Endodermal cell (in vitro differentiated cells): ENCODE measurements at regions not wholly inside any gene's neighbourhood (a gene's known extent, or its start where the extent isn't known, plus 50 kb on each side); places are given as distances from the start of the nearest gene placed in this dataset.

ENCODE experiments used
- DNase-seq: peaks from one replicate; pipeline ENCODE4 v3.0.0-alpha.2; 2017
- H3K27ac ChIP-seq: 2 replicates; pipeline ENCODE4 v1.5.1; 2013; ENCODE audit warnings: mild to moderate bottlenecking, low read depth, low read length, moderate library complexity
- H3K27me3 ChIP-seq: 2 replicates; pipeline ENCODE4 v1.6.1; 2013; ENCODE audit warnings: mild to moderate bottlenecking, low read length, moderate library complexity; ENCODE audit not compliant: insufficient read depth, control insufficient read depth, poor library complexity, severe bottlenecking
- H3K36me3 ChIP-seq: 2 replicates; pipeline ENCODE4 v1.7.0; 2013; ENCODE audit warnings: mild to moderate bottlenecking, low read length, moderate library complexity; ENCODE audit not compliant: control insufficient read depth, insufficient read depth
- H3K4me1 ChIP-seq: one replicate; pipeline ENCODE4 v1.7.0; 2013; ENCODE audit warnings: low read length; ENCODE audit not compliant: control insufficient read depth, insufficient read depth
- H3K4me3 ChIP-seq: 2 replicates; pipeline ENCODE4 v1.5.1; 2013; ENCODE audit warnings: mild to moderate bottlenecking, low read length, moderate library complexity
- H3K9ac ChIP-seq: 2 replicates; pipeline ENCODE4 v1.6.1; 2013; ENCODE audit warnings: mild to moderate bottlenecking, low read length, moderate library complexity; ENCODE audit not compliant: poor library complexity, severe bottlenecking; ENCODE audit errors: extremely low read depth
- H3K9me3 ChIP-seq: 2 replicates; pipeline ENCODE4 v1.6.1; 2013; ENCODE audit warnings: mild to moderate bottlenecking, low read length, moderate library complexity; ENCODE audit not compliant: control insufficient read depth
- H3K27ac Mint-ChIP-seq: 2 replicates; pipeline ENCODE4 v1.8.0; 2020; ENCODE audit warnings: mixed read lengths
- H3K27me3 Mint-ChIP-seq: 2 replicates; pipeline ENCODE4 v1.8.0; 2021; ENCODE audit warnings: mild to moderate bottlenecking, mixed read lengths; ENCODE audit not compliant: insufficient read depth
- H3K36me3 Mint-ChIP-seq: 2 replicates; pipeline ENCODE4 v1.8.0; 2020; ENCODE audit warnings: low read depth, mixed read lengths
- H3K4me1 Mint-ChIP-seq: 2 replicates; pipeline ENCODE4 v1.8.0; 2020; ENCODE audit warnings: mixed read lengths
- H3K4me3 Mint-ChIP-seq: 2 replicates; pipeline ENCODE4 v1.8.0; 2020; ENCODE audit warnings: mild to moderate bottlenecking, moderate library complexity, mixed read lengths
- H3K9me3 Mint-ChIP-seq: 2 replicates; pipeline ENCODE4 v1.8.0; 2020; ENCODE audit warnings: mild to moderate bottlenecking, mixed read lengths
- WGBS, 2 experiments: methylation state at CpG; one replicate each; pipeline versions ENCODE4 v1.1.5 to v1.1.7; 2013; ENCODE audit warnings: missing lambda C conversion rate in 2 of 2, mixed read lengths in 1 of 2; ENCODE audit not compliant: insufficient coverage in 1 of 2, insufficient read length in 1 of 2; 5-methylcytosine and 5-hydroxymethylcytosine counted together
- TF ChIP-seq, protein P1 (sequence below): fragments of 200-600 bp; sonication (generic); conservative IDR thresholded peaks from 2 replicates; pipeline ENCODE4 v1.5.0; 2021; ENCODE audit warnings: antibody characterized with exemption, mild to moderate bottlenecking

DNA sequence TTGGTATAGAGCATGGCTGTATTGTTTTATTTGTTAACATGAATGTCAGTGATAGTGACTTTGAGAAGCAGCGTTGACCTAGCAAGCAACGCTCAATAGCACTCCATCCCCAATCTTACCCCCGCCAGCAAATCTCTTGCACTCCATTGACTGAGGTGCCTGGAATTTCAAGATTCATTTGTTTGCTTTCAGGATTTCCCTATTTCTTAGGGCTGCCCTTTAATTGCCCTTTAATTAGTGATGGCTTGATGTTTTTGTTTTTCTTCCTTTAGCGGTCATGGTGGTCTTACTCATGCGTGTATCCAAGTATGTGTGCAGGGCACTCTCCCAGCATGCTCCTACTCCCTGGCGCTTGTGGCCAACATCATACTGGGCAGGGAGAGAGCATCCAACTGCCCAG lies 216.8 kb upstream of the TBL1XR1 start:
- peaks cover 8% of the 10 kb centered on the region for H3K9me3 ChIP-seq
- H3K36me3 Mint-ChIP-seq, result peaks cover 6% of the 10 kb centered on the region
- no peak for DNase-seq
- H3K4me3 ChIP-seq, result no peak overlapping the region
- no peaks in the 10 kb centered on the region for H3K27me3 Mint-ChIP-seq
- no peak overlapping the region for H3K27ac ChIP-seq
- peaks cover 21% of the 10 kb centered on the region for H3K9me3 Mint-ChIP-seq
- peaks cover 4% of the 10 kb centered on the region for H3K4me1 Mint-ChIP-seq
- no peak overlapping the region for H3K9ac ChIP-seq
- 94 to 100% methylated on average over 5 to 6 of the region's 6 CpGs for WGBS, 2 experiments
- no peak overlapping the region for H3K4me3 Mint-ChIP-seq
- no peak overlapping the region for H3K27ac Mint-ChIP-seq
- no peaks in the 10 kb centered on the region for H3K27me3 ChIP-seq
- H3K36me3 ChIP-seq, result no peaks in the 10 kb centered on the region
- TF ChIP-seq, protein P1, sequence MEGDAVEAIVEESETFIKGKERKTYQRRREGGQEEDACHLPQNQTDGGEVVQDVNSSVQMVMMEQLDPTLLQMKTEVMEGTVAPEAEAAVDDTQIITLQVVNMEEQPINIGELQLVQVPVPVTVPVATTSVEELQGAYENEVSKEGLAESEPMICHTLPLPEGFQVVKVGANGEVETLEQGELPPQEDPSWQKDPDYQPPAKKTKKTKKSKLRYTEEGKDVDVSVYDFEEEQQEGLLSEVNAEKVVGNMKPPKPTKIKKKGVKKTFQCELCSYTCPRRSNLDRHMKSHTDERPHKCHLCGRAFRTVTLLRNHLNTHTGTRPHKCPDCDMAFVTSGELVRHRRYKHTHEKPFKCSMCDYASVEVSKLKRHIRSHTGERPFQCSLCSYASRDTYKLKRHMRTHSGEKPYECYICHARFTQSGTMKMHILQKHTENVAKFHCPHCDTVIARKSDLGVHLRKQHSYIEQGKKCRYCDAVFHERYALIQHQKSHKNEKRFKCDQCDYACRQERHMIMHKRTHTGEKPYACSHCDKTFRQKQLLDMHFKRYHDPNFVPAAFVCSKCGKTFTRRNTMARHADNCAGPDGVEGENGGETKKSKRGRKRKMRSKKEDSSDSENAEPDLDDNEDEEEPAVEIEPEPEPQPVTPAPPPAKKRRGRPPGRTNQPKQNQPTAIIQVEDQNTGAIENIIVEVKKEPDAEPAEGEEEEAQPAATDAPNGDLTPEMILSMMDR, result no peak
- no peaks in the 10 kb centered on the region for H3K4me1 ChIP-seq

DNA sequence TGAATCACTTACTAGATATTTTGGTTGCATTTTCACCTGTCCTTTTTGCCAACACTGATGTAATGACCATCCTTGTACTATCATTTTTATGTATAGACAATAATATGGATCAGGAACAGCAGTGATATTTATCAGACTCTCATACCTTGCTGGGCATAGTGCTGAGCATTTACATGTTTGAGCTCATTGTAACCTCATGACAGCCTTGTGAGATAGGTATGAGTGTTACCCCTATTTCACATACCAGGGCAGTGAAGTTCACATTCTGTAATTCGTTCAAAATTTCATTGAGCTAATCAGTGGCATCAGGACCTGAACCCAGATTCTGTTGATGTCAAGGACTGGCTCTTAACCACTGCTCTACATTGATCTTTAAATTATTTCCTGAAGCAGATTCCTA lies 221.5 kb upstream of the TBL1XR1 start:
- H3K4me3 Mint-ChIP-seq, result no peak overlapping the region
- peaks cover 5% of the 10 kb centered on the region for H3K9me3 Mint-ChIP-seq
- H3K9me3 ChIP-seq, result peaks cover 2% of the 10 kb centered on the region
- H3K9ac ChIP-seq, result no peak overlapping the region
- H3K36me3 Mint-ChIP-seq, result no peaks in the 10 kb centered on the region
- H3K27ac Mint-ChIP-seq, result no peak overlapping the region
- no peaks in the 10 kb centered on the region for H3K27me3 ChIP-seq
- H3K4me1 Mint-ChIP-seq, result peaks cover 18% of the 10 kb centered on the region
- WGBS, 2 experiments, result 80 to 100% methylated on average over 1 of the region's 1 CpG
- H3K4me3 ChIP-seq, result no peak overlapping the region
- no peak for DNase-seq
- no peaks in the 10 kb centered on the region for H3K36me3 ChIP-seq
- TF ChIP-seq, protein P1, result no peak
- no peaks in the 10 kb centered on the region for H3K27me3 Mint-ChIP-seq
- peaks cover 4% of the 10 kb centered on the region for H3K4me1 ChIP-seq
- no peak overlapping the region for H3K27ac ChIP-seq

DNA sequence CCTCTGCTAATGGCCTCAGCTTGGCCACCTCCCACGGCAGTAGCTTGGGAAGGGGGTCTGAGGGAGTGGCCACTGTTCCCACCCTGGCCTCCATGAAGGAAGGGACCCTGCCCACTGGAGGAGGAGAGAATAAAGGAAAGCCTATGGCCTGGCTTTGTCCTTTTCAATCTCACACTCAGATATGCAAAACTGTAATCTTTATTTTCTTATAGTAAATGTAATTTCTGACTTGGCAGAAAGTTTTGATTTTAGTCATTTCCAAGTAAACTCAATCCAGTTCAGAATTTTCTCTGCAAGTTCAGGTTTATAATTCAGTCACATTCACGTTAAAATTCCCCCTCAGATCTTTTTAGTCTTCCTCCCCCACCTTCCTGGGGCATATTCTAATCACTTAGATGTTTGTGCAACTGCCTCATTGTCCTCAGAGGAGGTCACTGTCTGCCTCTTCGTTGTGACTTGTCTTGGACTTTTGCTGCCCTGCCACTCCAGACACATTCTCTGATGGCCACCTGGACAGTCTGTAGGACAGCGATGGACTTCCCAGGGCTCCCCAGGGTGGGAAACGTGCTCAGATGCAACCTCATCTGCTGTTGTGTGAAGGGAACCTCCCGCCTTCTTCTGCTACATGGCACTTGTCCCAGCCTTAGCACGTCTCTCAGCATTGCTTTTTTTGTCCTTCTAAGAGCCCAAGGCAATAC lies 222.8 kb upstream of the TBL1XR1 start:
- Mint-ChIP-seq H3K4me1 (peaks cover 16% of the 10 kb centered on the region), H3K27ac (no peak overlapping the region)

More for the DNA sequence above, 222.8 kb upstream of the TBL1XR1 start:
- H3K4me1 ChIP-seq, result peaks cover 4% of the 10 kb centered on the region
- WGBS, 2 experiments, result 81 to 89% methylated on average over 4 to 7 of the region's 7 CpGs
- no peak overlapping the region for H3K27ac ChIP-seq
- no peaks in the 10 kb centered on the region for H3K36me3 Mint-ChIP-seq
- no peaks in the 10 kb centered on the region for H3K9me3 ChIP-seq
- H3K27me3 ChIP-seq, result no peaks in the 10 kb centered on the region
- no peaks in the 10 kb centered on the region for H3K36me3 ChIP-seq
- H3K27me3 Mint-ChIP-seq, result no peaks in the 10 kb centered on the region
- H3K9me3 Mint-ChIP-seq, result no peaks in the 10 kb centered on the region
- TF ChIP-seq, protein P1, result no peak
- no peak overlapping the region for H3K9ac ChIP-seq
- H3K4me3 ChIP-seq, result no peak overlapping the region
- H3K4me3 Mint-ChIP-seq, result no peak overlapping the region
- DNase-seq, result no peak
